OCI-LY3 (cell line): ENCODE measurements at regions not wholly inside any gene's neighbourhood (a gene's known extent, or its start where the extent isn't known, plus 50 kb on each side); places are given as distances from the start of the nearest gene placed in this dataset.

ENCODE experiments used
- EZH2phosphoT487 ChIP-seq: fragments of 200-600 bp; shearing (Covaris generic); IDR thresholded peaks from 2 replicates; pipeline ENCODE4 v1.6.1; 2018; ENCODE audit warnings: antibody characterized with exemption, mixed run types, low read depth
- TF ChIP-seq, protein P1 (sequence below): fragments of 200-600, 300-600 bp; sonication (generic); IDR thresholded peaks from 2 replicates; pipeline ENCODE4 v1.5.1; 2014; ENCODE audit warnings: antibody characterized with exemption, low read length, low read depth

DNA sequence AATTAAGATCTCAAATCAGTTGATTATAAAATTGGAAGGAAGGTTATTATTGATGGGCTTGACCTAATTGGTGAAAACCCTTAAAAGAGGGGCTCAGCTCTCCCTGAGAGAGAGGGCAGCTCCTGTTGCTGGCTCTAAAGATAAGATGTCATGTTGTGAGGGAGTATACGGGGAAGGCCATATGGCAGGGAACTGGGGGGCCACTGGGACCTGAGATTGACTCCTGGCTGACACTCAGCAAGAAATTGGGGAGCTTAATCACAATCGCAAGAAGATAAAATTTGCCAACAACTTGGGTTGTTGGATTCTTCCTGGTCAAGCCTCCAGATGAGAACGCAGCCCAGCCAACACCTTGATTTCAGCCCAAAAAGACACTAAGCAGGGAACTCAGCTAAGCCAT, 69.7 kb upstream of the KCNJ6 start:
- TF ChIP-seq, protein P1, sequence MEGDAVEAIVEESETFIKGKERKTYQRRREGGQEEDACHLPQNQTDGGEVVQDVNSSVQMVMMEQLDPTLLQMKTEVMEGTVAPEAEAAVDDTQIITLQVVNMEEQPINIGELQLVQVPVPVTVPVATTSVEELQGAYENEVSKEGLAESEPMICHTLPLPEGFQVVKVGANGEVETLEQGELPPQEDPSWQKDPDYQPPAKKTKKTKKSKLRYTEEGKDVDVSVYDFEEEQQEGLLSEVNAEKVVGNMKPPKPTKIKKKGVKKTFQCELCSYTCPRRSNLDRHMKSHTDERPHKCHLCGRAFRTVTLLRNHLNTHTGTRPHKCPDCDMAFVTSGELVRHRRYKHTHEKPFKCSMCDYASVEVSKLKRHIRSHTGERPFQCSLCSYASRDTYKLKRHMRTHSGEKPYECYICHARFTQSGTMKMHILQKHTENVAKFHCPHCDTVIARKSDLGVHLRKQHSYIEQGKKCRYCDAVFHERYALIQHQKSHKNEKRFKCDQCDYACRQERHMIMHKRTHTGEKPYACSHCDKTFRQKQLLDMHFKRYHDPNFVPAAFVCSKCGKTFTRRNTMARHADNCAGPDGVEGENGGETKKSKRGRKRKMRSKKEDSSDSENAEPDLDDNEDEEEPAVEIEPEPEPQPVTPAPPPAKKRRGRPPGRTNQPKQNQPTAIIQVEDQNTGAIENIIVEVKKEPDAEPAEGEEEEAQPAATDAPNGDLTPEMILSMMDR, result no peak
- no peak for TF ChIP-seq EZH2phosphoT487
